ENCODE measurements at regions not wholly inside any gene's neighbourhood (a gene's known extent, or its start where the extent isn't known, plus 50 kb on each side); places are given as distances from the start of the nearest gene placed in this dataset.

DNA sequence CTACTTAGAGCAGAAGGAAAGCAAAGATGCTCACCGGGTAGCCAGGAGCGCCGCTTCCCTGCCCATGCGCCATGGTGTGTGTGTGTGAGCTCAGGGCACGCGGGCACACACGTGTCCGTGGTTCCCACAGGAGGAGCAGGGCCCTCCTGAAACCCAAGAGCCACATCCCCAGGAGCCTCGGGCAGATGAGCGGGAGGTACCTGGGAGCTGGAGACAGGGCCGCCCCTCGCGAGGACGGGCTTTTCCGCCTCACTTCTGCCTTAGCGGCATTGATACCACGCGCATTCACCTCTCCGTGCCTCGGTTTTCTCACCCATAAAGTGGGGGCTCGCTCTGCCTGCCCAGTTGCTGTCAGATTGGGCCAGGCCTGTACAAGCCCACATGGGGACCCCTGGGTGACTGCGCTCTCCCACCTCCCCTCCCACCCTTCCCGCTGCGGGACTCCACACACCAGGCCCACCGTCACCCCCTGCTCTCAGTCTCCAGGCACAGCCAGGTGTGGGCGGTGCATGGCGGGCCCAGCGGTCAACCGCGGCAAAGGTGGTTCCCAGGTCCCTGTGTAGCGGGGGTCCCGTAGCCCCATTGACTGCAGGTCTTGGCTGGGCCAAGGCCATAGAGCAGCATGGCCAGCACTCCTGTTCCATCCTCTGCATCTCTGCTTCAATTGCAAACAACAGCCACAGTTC, 66.3 kb downstream of the SIK1 start:
- TF ChIP-seq, protein P1, sequence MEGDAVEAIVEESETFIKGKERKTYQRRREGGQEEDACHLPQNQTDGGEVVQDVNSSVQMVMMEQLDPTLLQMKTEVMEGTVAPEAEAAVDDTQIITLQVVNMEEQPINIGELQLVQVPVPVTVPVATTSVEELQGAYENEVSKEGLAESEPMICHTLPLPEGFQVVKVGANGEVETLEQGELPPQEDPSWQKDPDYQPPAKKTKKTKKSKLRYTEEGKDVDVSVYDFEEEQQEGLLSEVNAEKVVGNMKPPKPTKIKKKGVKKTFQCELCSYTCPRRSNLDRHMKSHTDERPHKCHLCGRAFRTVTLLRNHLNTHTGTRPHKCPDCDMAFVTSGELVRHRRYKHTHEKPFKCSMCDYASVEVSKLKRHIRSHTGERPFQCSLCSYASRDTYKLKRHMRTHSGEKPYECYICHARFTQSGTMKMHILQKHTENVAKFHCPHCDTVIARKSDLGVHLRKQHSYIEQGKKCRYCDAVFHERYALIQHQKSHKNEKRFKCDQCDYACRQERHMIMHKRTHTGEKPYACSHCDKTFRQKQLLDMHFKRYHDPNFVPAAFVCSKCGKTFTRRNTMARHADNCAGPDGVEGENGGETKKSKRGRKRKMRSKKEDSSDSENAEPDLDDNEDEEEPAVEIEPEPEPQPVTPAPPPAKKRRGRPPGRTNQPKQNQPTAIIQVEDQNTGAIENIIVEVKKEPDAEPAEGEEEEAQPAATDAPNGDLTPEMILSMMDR (IDR thresholded peaks at IDR 0.05; ENCODE audit: low read depth, low read length) = no peak
- no peaks in the 10 kb centered on the region for H3K9me3 ChIP-seq
- H3K4me1 ChIP-seq = peaks cover 35% of the 10 kb centered on the region
- no peak for DNase-seq
- no peak overlapping the region for H3K4me3 ChIP-seq (ENCODE audit: low read depth, low read length)
- no peaks in the 10 kb centered on the region for H3K27me3 ChIP-seq
- no peaks in the 10 kb centered on the region for H3K36me3 ChIP-seq

DNA sequence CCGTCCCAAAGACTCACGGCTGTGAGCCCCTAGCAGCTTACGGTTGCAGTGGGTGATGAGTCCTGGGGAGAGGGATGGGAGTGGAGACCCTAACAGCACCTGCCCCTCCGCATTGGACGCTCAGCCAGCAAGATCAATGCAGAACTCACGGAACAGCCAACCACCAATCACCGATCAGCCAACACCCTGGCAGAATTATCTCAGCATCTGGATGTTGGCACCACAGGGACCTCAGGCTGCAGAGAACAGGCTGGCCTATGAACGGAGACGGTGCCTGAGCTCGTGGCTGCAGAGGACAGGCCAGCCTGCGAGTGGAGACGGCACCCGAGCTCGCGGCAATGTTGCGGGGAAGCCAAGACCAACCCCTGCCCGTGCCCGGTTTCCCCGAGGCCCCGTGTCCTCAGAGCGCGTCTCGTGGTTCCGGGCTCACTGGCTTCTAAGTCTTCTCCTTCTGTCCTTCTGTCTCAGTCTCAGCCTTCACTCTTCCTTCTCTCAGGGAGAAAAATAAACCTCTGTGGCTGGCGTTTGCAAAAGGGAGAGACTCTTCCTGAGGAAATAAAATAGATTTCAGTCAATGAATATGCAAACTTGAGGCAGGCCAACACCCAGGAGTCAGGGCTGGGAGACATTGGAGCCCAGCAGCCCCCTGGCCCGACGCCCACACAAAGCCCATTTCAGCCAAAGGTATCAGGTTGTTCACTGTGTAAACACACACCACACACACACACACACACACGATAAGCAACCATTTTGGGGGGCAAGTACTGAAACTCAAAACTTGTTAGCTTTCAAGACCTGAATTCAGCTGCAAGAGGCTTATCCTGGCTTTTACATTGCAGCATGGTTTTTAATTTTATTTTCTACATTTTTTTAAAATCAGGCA, 67.8 kb downstream of the SIK1 start:
- Histone ChIP-seq H3K36me3 (no peaks in the 10 kb centered on the region), H3K27me3 (no peaks in the 10 kb centered on the region), H3K4me1 (peaks cover 22% of the 10 kb centered on the region), H3K9me3 (no peaks in the 10 kb centered on the region), H3K4me3 (ENCODE audit: low read depth, low read length) (no peak overlapping the region)
- TF ChIP-seq, protein P1 (IDR thresholded peaks at IDR 0.05; ENCODE audit: low read depth, low read length) = no peak
- no peak for DNase-seq

DNA sequence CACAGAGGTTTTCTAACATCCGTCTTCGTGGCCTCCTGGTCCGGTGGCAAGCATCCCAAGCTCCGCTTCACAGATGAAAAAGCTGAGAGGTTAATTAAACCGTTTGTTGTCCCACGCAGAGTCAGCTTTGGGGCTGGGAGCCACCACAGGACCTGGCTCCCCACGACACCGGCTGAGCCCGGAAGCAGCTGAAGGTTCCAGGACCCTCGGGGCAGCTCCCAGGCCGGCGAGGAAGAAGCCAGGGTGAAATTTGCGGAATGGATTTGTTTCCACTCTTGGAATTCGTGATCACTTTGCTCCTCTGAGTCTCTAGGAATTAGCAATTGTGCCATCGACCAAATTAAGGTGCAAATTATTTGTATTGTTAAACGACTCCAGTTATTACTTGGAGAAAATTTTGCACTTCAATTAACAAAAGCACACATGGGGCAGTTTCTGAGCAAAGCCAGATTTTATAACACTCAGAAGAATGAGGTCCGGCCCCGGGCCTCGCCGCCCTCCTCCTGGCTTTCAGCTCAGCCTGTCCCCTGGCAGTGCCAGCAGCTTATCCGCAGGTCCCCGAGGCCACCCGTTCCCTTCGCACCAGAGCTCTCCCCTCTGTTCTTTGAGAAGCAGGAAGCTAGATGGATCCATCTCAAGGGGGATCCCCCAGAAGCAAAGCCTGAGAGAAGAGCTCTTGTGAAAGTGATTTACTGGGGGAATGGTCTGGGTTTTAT, 69.1 kb downstream of the SIK1 start:
- TF ChIP-seq, protein P1 (IDR thresholded peaks at IDR 0.05; ENCODE audit: low read depth, low read length) = no peak
- Histone ChIP-seq H3K36me3 (no peaks in the 10 kb centered on the region), H3K4me1 (peaks cover 19% of the 10 kb centered on the region), H3K9me3 (no peaks in the 10 kb centered on the region), H3K27me3 (no peaks in the 10 kb centered on the region), H3K4me3 (ENCODE audit: low read depth, low read length) (no peak overlapping the region)
- DNase-seq = no peak

DNA sequence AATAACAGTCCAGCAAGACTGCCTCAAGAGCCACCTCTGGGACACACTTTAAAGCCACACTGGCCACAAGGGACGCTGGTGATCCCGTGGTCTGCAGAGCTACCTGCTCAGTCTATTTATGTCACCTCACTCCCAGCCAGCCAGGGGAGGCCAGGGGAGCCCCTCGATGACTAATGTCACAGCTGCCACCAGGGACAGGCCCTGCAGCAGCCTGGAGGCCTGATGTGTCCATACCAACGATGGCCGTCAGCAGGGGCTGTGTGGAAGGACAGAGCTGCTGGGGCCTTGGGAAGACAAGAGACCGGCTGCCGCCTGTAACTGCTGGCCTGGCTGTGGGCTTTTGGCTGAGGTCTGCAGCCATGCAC, 71.0 kb downstream of the SIK1 start:
- Histone ChIP-seq H3K4me3 (ENCODE audit: low read depth, low read length) (no peak overlapping the region), H3K27me3 (no peaks in the 10 kb centered on the region), H3K36me3 (no peaks in the 10 kb centered on the region), H3K4me1 (peaks cover 8% of the 10 kb centered on the region), H3K9me3 (no peaks in the 10 kb centered on the region)
- TF ChIP-seq, protein P1 (IDR thresholded peaks at IDR 0.05; ENCODE audit: low read depth, low read length) = peak; percentile 43
- DNase-seq = no peak

DNA sequence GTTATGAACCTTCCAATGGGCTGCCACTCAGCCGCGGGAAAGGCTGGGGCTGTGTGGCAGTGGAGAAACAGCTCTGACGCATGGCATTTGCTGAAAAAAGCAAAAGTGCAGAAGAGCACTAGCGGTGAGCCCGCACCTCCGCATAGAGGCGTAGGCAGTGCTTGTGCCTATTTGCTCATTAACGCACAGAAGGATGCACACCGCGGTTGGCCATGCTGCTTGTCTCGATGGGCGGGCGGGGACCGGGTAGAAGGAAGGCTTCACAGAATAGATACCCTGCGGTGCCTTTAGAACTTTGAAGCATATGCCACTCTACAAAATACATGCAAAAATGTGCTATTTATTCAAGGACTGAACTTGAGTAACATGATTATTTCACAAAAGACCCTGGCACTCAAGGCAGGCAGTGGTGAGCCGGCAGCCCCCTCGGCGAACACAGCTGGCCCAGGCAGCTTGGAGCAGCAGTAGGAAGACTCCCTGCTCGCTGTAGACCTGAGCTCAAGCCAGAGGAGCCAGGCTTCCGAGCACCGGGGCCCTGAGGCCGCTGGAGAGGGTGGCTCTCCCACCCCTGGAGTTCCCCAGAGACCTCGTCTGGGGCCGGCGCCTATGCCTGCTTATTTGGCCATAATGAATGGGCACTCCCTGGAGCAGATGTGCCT, 71.5 kb downstream of the SIK1 start:
- H3K27me3 ChIP-seq = no peaks in the 10 kb centered on the region
- no peaks in the 10 kb centered on the region for H3K9me3 ChIP-seq
- no peaks in the 10 kb centered on the region for H3K36me3 ChIP-seq
- TF ChIP-seq, protein P1 (IDR thresholded peaks at IDR 0.05; ENCODE audit: low read depth, low read length) = no peak
- peaks cover 6% of the 10 kb centered on the region for H3K4me1 ChIP-seq
- H3K4me3 ChIP-seq (ENCODE audit: low read depth, low read length) = no peak overlapping the region
- DNase-seq = peak; percentile 49
